Activated T-cell treated with anti-CD3 and anti-CD28 coated beads, Interleukin-2, amount 50 U/mL, for 24 hours (primary cell): ENCODE measurements at regions not wholly inside any gene's neighbourhood (a gene's known extent, or its start where the extent isn't known, plus 50 kb on each side); places are given as distances from the start of the nearest gene placed in this dataset.
"Not testable (repeated sequence)": the region's sequence is repeated elsewhere in the genome, so short reads cannot be mapped to it uniquely, and the experiment has no call there.

Experiments
- DNase-seq: peaks from one replicate; pipeline ENCODE4 v3.0.0-alpha.2; 2020
- H3K27ac Mint-ChIP-seq: 2 replicates; pipeline ENCODE4 v1.8.0; 2020; ENCODE audit warnings: mild to moderate bottlenecking, mixed read lengths
- H3K27me3 Mint-ChIP-seq: 2 replicates; pipeline ENCODE4 v1.8.0; 2020; ENCODE audit warnings: mixed read lengths
- H3K36me3 Mint-ChIP-seq: 2 replicates; pipeline ENCODE4 v1.8.0; 2020; ENCODE audit warnings: low read depth, mixed read lengths
- H3K4me1 Mint-ChIP-seq: 2 replicates; pipeline ENCODE4 v1.8.0; 2020; ENCODE audit warnings: low read depth, mixed read lengths
- H3K4me3 Mint-ChIP-seq: 2 replicates; pipeline ENCODE4 v1.8.0; 2020; ENCODE audit warnings: mild to moderate bottlenecking, moderate library complexity, mixed read lengths
- H3K9me3 Mint-ChIP-seq: 2 replicates; pipeline ENCODE4 v1.8.0; 2020; ENCODE audit warnings: mixed read lengths

- no peak overlapping the region for H3K27ac Mint-ChIP-seq
- no peaks in the 10 kb centered on the region for H3K27me3 Mint-ChIP-seq
- no peak for DNase-seq
- no peak overlapping the region for H3K4me3 Mint-ChIP-seq
- H3K4me1 Mint-ChIP-seq: no peaks in the 10 kb centered on the region
- H3K36me3 Mint-ChIP-seq: no peaks in the 10 kb centered on the region
- no peaks in the 10 kb centered on the region for H3K9me3 Mint-ChIP-seq
Measured at GRCh38 chrX:98114021-98114420, 1230.3 kb downstream of the RPA4 start.

GRCh38 chrX:98141466-98141865 lies 1257.8 kb downstream of the RPA4 start:
- no peak overlapping the region for H3K4me3 Mint-ChIP-seq

GRCh38 chrX:98191003-98191402 lies 1307.3 kb downstream of the RPA4 start:
- H3K27me3 Mint-ChIP-seq: no peaks in the 10 kb centered on the region
- H3K36me3 Mint-ChIP-seq: no peaks in the 10 kb centered on the region
- no peaks in the 10 kb centered on the region for H3K4me1 Mint-ChIP-seq

More at GRCh38 chrX:98141466-98141865, 1257.8 kb downstream of the RPA4 start:
- no peaks in the 10 kb centered on the region for H3K36me3 Mint-ChIP-seq
- no peaks in the 10 kb centered on the region for H3K4me1 Mint-ChIP-seq
- H3K9me3 Mint-ChIP-seq: no peaks in the 10 kb centered on the region
- H3K27ac Mint-ChIP-seq: no peak overlapping the region
- DNase-seq: no peak
- no peaks in the 10 kb centered on the region for H3K27me3 Mint-ChIP-seq

GRCh38 chrX:98194036-98194435 lies 1310.3 kb downstream of the RPA4 start:
- Mint-ChIP-seq H3K27ac (no peak overlapping the region), H3K4me1 (no peaks in the 10 kb centered on the region), H3K4me3 (no peak overlapping the region), H3K27me3 (peaks cover 3% of the 10 kb centered on the region), H3K9me3 (no peaks in the 10 kb centered on the region), H3K36me3 (no peaks in the 10 kb centered on the region)
- no peak for DNase-seq

More at GRCh38 chrX:98191003-98191402, 1307.3 kb downstream of the RPA4 start:
- Mint-ChIP-seq H3K27ac (no peak overlapping the region), H3K4me3 (no peak overlapping the region), H3K9me3 (no peaks in the 10 kb centered on the region)
- DNase-seq: no peak

- Mint-ChIP-seq H3K9me3 (no peaks in the 10 kb centered on the region), H3K4me1 (no peaks in the 10 kb centered on the region), H3K27ac (no peak overlapping the region), H3K36me3 (no peaks in the 10 kb centered on the region), H3K4me3 (no peak overlapping the region), H3K27me3 (peaks cover 2% of the 10 kb centered on the region)
- no peak for DNase-seq
Measured at GRCh38 chrX:98203800-98204199, 1320.1 kb downstream of the RPA4 start.

GRCh38 chrX:98207947-98208346 lies 1324.2 kb downstream of the RPA4 start:
- Mint-ChIP-seq H3K36me3 (no peaks in the 10 kb centered on the region), H3K27me3 (peaks cover 9% of the 10 kb centered on the region), H3K9me3 (peaks cover 3% of the 10 kb centered on the region), H3K27ac (no peak overlapping the region), H3K4me1 (no peaks in the 10 kb centered on the region), H3K4me3 (no peak overlapping the region)
- DNase-seq: no peak

GRCh38 chrX:98231003-98231402 lies 1347.3 kb downstream of the RPA4 start:
- Mint-ChIP-seq H3K36me3 (no peaks in the 10 kb centered on the region), H3K4me3 (no peak overlapping the region), H3K27me3 (peaks cover 4% of the 10 kb centered on the region), H3K9me3 (no peaks in the 10 kb centered on the region), H3K4me1 (no peaks in the 10 kb centered on the region), H3K27ac (no peak overlapping the region)
- DNase-seq: no peak

GRCh38 chrX:98240061-98240460 lies 1356.4 kb downstream of the RPA4 start:
- H3K4me3 Mint-ChIP-seq, DNase-seq, H3K9me3 Mint-ChIP-seq, H3K27ac Mint-ChIP-seq, H3K4me1 Mint-ChIP-seq, H3K36me3 Mint-ChIP-seq: not testable (repeated sequence)
- peaks cover 12% of the 10 kb centered on the region for H3K27me3 Mint-ChIP-seq

GRCh38 chrX:98263135-98263534 lies 1379.4 kb downstream of the RPA4 start:
- Mint-ChIP-seq H3K4me1 (no peaks in the 10 kb centered on the region), H3K27me3 (peaks cover 15% of the 10 kb centered on the region), H3K36me3 (no peaks in the 10 kb centered on the region), H3K9me3 (no peaks in the 10 kb centered on the region), H3K27ac (no peak overlapping the region), H3K4me3 (no peak overlapping the region)
- DNase-seq: no peak

- no peaks in the 10 kb centered on the region for H3K36me3 Mint-ChIP-seq
- no peak overlapping the region for H3K4me3 Mint-ChIP-seq
- DNase-seq: no peak
- H3K4me1 Mint-ChIP-seq: no peaks in the 10 kb centered on the region
- H3K27me3 Mint-ChIP-seq: peaks cover 7% of the 10 kb centered on the region
- no peak overlapping the region for H3K27ac Mint-ChIP-seq
- no peaks in the 10 kb centered on the region for H3K9me3 Mint-ChIP-seq
Measured at GRCh38 chrX:98289726-98290125, 1406.0 kb downstream of the RPA4 start.

GRCh38 chrX:98294310-98294709 lies 1410.6 kb downstream of the RPA4 start:
- Mint-ChIP-seq H3K9me3 (no peaks in the 10 kb centered on the region), H3K27me3 (peaks cover 15% of the 10 kb centered on the region), H3K27ac (no peak overlapping the region), H3K36me3 (no peaks in the 10 kb centered on the region), H3K4me3 (no peak overlapping the region), H3K4me1 (no peaks in the 10 kb centered on the region)
- no peak for DNase-seq

- H3K27ac Mint-ChIP-seq: no peak overlapping the region
Measured at GRCh38 chrX:98296129-98296528, 1412.4 kb downstream of the RPA4 start.

GRCh38 chrX:98299785-98300184 lies 1416.1 kb downstream of the RPA4 start:
- no peak for DNase-seq
- H3K27me3 Mint-ChIP-seq: peaks cover 8% of the 10 kb centered on the region
- no peak overlapping the region for H3K27ac Mint-ChIP-seq
- H3K4me1 Mint-ChIP-seq: no peaks in the 10 kb centered on the region
- H3K9me3 Mint-ChIP-seq: no peaks in the 10 kb centered on the region
- no peaks in the 10 kb centered on the region for H3K36me3 Mint-ChIP-seq
- no peak overlapping the region for H3K4me3 Mint-ChIP-seq

More at GRCh38 chrX:98296129-98296528, 1412.4 kb downstream of the RPA4 start:
- no peaks in the 10 kb centered on the region for H3K4me1 Mint-ChIP-seq
- H3K4me3 Mint-ChIP-seq: no peak overlapping the region
- no peaks in the 10 kb centered on the region for H3K36me3 Mint-ChIP-seq
- no peak for DNase-seq
- no peaks in the 10 kb centered on the region for H3K9me3 Mint-ChIP-seq
- H3K27me3 Mint-ChIP-seq: peaks cover 15% of the 10 kb centered on the region

- H3K27ac Mint-ChIP-seq, H3K4me1 Mint-ChIP-seq, H3K4me3 Mint-ChIP-seq, H3K9me3 Mint-ChIP-seq, DNase-seq, H3K27me3 Mint-ChIP-seq, H3K36me3 Mint-ChIP-seq: not testable (repeated sequence)
Measured at GRCh38 chrX:98300536-98300935, 1416.8 kb downstream of the RPA4 start.

- peaks cover 12% of the 10 kb centered on the region for H3K27me3 Mint-ChIP-seq
- no peaks in the 10 kb centered on the region for H3K36me3 Mint-ChIP-seq
- no peak for DNase-seq
- H3K4me3 Mint-ChIP-seq: no peak overlapping the region
- H3K9me3 Mint-ChIP-seq: no peaks in the 10 kb centered on the region
- H3K4me1 Mint-ChIP-seq: no peaks in the 10 kb centered on the region
- no peak overlapping the region for H3K27ac Mint-ChIP-seq
Measured at GRCh38 chrX:98331407-98331806, 1447.7 kb downstream of the RPA4 start.

- Mint-ChIP-seq H3K27me3 (no peaks in the 10 kb centered on the region), H3K27ac (no peak overlapping the region), H3K4me1 (no peaks in the 10 kb centered on the region), H3K4me3 (no peak overlapping the region), H3K9me3 (peaks cover 2% of the 10 kb centered on the region), H3K36me3 (no peaks in the 10 kb centered on the region)
- DNase-seq: no peak
Measured at GRCh38 chrX:98338544-98338943, 1454.8 kb downstream of the RPA4 start.
